ENCODE measurements at regions not wholly inside any gene's neighbourhood (a gene's known extent, or its start where the extent isn't known, plus 50 kb on each side); places are given as distances from the start of the nearest gene placed in this dataset.
"Not testable (repeated sequence)": the region's sequence is repeated elsewhere in the genome, so short reads cannot be mapped to it uniquely, and the experiment has no call there.

- no peak for DNase-seq (ENCODE audit: insufficient read length, low spot score)
- FAIRE-seq: no peak
These were observed 365.2 kb upstream of the MAF start for GRCh38 chr16:79965718-79966117.

GRCh38 chr16:79964104-79964503, 363.6 kb upstream of the MAF start:
- DNase-seq (ENCODE audit: insufficient read length, low spot score): no peak
- FAIRE-seq: no peak

DNA sequence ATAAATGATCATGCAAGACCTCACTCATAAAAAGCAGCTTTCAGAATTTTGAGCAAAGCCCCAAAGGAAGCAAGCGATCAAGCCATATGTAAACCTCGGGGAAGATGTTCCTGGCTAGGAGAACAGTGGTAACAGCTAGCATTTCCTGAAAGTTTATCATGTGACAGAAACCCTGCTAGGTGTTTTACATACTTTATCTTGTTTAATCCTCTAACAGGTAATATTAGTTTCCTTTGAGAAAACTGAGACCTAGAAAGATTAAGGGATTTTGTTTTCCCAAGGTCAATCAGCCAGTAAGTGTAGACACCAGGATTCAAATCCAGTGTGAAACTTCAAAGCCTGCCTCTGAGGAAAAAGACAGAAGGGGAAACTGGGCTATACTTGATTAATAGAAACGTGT, 362.4 kb upstream of the MAF start:
- FAIRE-seq: no peak
- DNase-seq (ENCODE audit: insufficient read length, low spot score): no peak

- no peak for DNase-seq (ENCODE audit: insufficient read length, low spot score)
- no peak for FAIRE-seq
These were observed 358.7 kb upstream of the MAF start for GRCh38 chr16:79959226-79959625.

- no peak for DNase-seq (ENCODE audit: insufficient read length, low spot score)
- FAIRE-seq: no peak
These were observed 354.6 kb upstream of the MAF start for GRCh38 chr16:79954921-79955705.

DNA sequence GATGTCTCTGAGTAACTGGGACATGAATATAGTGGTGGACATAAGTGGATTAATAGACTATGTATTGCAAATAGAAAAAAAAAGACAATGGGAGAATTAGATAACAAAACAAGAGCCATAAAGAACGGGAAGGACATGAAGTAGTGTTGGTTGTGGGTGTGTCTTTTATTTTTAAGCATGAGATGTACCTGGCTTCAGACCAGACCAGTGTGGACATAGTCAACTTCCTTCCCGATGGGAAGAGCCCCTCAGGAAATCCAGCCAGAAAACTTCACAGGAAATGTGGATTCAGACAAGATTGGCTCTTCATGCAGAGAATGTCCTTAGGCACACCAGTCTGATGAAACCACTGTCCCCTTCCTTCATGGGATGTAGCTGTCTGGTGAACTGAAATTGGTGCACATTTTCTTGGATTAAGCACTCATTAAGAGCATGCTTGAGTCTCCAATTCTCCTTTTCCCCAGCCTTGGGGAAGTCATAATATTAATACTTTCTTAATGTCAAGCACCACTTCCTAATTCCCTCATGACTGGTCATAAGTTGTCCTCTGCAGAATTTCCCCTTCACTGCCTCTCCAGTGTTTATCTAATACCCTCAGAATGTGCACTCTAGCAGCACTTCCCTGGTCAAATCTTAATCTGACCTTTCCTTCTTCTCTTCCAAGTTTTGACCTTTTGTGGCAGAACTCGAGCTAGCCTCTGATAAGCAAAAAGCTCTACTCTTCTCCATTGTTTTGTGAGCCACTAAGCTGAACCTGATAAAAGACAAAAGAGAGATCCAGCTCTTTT, 350.6 kb upstream of the MAF start:
- FAIRE-seq (no peak), DNase-seq (ENCODE audit: insufficient read length, low spot score) (no peak)

GRCh38 chr16:79949417-79949816, 348.9 kb upstream of the MAF start:
- DNase-seq (ENCODE audit: insufficient read length, low spot score) (no peak), FAIRE-seq (no peak)

DNA sequence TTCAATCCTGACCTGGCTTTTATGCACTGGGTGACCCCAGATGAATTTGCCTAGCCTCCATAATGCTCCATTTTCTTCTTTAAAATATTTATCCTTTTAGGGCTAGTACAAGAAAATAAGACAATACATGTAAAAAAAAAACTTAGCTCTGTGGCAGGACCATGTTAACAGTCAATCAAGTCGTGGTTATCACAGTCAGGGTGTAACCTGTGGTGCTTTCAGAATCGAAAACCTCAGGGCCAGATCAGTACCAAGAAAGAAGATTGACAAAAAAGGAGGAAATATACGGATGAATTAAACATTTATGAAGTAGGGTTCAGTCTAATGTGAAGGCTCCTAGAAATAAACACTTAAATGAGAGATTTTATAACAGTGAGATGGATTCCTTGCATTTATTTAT, 347.2 kb upstream of the MAF start:
- DNase-seq (ENCODE audit: insufficient read length, low spot score) (no peak), FAIRE-seq (no peak)

GRCh38 chr16:79946252-79946651, 345.7 kb upstream of the MAF start:
- FAIRE-seq: no peak
- DNase-seq (ENCODE audit: insufficient read length, low spot score): no peak

DNA sequence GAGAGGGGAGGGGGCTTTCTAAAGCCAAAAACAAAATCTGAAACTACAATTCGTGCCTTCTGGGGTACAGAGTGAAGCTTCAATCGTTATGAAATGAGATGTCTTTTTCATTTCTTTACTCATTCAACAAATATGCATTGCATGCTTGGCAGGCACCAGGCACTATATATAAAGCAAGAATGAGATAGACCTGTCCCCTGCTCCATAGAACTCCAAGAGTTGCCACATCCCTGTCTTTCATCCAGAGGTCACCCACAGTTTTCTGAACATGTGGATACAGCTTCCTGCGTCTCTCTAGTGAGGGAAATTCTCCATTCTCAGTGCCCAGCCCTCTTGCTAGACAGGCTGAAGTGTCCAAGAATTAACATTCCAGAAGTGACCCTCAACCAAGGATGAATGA, 343.2 kb upstream of the MAF start:
- DNase-seq (ENCODE audit: insufficient read length, low spot score): no peak

GRCh38 chr16:79938575-79938974, 338.0 kb upstream of the MAF start:
- FAIRE-seq (no peak), DNase-seq (ENCODE audit: insufficient read length, low spot score) (no peak)

More for the DNA sequence above, 343.2 kb upstream of the MAF start:
- FAIRE-seq: no peak

DNA sequence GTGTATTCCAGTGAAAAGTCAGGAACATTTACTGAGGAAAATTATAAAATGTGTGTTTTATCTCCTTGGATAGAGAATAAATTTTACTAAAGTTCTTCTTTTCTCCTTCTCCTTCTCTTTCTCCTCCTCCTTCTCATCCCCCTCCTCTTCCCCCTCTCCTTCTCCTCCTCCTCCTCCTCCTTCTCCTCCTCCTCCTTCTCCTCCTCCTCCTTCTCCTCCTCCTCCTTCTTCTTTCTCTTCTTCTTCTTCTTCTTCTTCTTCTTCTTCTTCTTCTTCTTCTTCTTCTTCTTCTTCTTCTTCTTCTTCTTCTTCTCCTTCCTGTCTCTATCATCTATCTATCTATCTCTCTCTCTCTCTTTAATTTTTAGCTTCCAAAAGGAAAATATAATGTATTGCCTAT, 337.1 kb upstream of the MAF start:
- not testable (repeated sequence) for FAIRE-seq; DNase-seq (ENCODE audit: insufficient read length, low spot score)

DNA sequence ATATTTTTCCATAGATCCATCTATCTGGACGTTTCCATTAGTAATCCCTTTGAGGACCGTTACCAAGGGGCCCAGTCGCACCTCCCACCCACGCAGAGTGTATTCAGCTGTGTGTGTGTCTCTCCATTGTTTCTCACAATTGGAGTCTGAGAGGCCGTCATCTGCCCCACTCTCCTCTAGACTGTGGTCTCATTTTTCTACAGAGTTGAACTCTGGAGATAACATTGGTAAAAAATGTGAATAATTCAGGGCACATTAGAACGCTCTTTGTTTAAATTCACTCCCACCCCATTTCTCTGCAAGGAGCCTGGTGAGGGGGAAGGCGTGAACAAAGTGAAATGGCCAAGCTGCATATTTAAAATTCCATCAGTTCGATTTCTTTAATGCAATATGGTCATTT, 333.1 kb upstream of the MAF start:
- FAIRE-seq (no peak), DNase-seq (ENCODE audit: insufficient read length, low spot score) (no peak)

- DNase-seq (ENCODE audit: insufficient read length, low spot score) (no peak), FAIRE-seq (no peak)
These were observed 332.0 kb upstream of the MAF start for GRCh38 chr16:79932572-79932971.

GRCh38 chr16:79931721-79932120, 331.2 kb upstream of the MAF start:
- no peak for FAIRE-seq
- DNase-seq (ENCODE audit: insufficient read length, low spot score): no peak

DNA sequence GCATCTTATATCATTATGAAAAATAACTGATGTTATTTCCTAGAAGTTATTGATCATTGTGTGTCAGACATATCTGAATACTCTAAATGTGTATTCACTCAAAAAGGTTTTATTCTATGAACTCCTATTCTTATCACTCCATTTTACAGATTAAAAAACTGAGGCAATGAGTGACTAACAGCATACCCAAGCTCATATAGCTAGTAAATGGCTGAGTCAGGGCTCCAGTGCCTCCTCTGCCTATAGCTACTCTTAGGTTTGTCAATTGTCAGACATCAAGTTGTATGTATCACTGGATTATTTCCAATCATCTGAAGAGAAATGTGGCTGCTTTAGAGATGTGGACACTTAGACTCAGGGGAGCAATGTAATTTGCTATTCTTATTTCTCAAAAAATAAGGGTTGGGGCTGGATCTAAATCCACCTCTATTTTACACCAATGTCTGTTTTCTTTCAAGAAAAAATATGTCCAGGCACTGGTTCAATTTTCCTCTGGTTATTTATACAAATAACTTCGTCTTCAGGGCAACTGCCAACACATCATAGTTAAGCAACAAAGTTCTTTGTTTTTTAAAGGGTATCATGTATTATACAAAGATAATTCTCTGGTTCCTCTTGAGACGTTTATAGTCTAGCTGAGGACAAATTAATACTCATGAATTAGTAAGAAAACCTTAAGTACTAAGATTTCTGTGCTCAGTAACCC, 328.9 kb upstream of the MAF start:
- no peak for FAIRE-seq
- no peak for DNase-seq (ENCODE audit: insufficient read length, low spot score)

- DNase-seq (ENCODE audit: insufficient read length, low spot score) (no peak), FAIRE-seq (no peak)
These were observed 327.8 kb upstream of the MAF start for GRCh38 chr16:79928142-79928873.

DNA sequence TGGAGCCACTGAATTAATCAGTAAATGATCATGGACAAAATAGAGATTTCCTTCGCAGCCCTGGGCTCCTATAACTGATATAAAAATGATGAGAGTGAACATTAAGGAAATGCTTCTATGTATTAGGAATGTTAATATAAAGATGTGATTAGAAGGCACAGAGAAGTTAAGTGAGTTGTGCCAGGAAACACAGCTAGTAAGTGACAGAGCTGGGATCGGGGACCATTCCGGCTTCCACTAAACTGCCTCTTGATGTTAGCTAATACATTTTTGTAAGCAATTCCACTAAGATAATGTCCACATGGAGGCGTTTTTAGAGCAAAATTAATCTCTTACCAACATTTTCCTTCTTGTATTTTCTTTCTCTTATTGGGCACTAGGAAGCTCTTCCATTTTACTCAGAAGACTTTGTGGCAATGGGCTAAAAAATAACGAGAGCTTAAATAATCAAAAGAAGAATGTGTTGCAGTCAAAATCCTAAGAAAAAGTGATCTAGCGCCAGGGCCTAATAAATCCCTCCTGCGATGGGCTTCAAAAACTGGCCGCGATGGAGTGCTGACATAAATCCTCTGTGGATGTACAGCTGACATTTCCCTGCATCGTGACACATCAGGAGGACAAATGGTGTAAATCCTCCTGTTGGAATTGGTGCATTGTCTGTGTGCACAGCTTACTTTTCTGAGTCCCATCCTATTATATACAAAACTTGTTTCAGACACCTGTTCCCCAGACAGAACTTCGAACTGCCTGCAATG, 326.1 kb upstream of the MAF start:
- no peak for DNase-seq (ENCODE audit: insufficient read length, low spot score)
- FAIRE-seq: no peak

DNA sequence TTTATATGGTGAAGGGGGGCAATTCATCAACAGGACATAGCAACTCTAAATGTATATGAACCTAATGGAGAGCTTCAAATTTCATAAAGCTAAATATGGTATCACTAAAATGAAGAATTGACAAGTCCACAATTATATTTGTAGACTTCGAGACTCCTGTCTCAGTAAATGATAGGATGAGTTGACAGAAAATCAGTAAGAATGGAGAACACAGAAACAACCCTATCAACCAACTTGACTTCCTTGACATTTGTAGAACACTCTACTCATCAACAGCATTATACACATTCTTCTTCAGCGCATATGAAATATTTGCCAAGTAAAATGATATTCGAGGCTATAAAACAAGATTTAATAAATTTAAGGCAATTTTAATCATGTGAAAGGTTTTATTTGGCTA, 322.9 kb upstream of the MAF start:
- FAIRE-seq (no peak), DNase-seq (ENCODE audit: insufficient read length, low spot score) (no peak)

GRCh38 chr16:79920685-79921084, 320.1 kb upstream of the MAF start:
- FAIRE-seq (no peak), DNase-seq (ENCODE audit: insufficient read length, low spot score) (no peak)
